ENCODE measurements at regions not wholly inside any gene's neighbourhood (a gene's known extent, or its start where the extent isn't known, plus 50 kb on each side); places are given as distances from the start of the nearest gene placed in this dataset.

DNA sequence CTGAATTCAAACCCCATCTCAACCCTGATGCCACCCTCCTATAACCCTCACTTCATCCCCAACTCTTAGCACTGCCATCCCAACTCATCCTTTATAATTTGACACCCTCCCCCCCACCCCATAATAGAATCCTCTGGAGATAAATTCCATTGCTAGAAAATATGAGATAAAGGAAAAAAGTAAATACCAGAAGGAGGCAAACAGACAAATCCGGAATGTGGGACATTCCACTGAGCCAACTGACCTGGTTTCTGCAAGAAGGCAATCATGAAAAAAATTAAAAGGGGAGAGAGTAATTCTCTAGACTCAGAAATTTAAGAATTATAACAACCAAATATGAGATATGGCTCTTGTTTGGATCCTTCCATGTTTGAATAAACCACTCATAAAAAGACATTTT, 132.4 kb downstream of the CYP26B1 start:
- H3K18ac ChIP-seq (ENCODE audit: extremely low read depth, low read length) = no peak overlapping the region
- H3K27ac ChIP-seq (ENCODE audit: low read depth, low read length) = no peak overlapping the region
- H2BK5ac ChIP-seq (ENCODE audit: low read depth, low read length) = no peak overlapping the region
- no peak overlapping the region for H4K5ac ChIP-seq (ENCODE audit: insufficient read length, low read depth, low read length)
- no peaks in the 10 kb centered on the region for H3K23me2 ChIP-seq (ENCODE audit: low read depth, low read length)
- no peaks in the 10 kb centered on the region for H3K27me3 ChIP-seq (replicated peaks in 1 of 4; ENCODE audit: control insufficient read depth in 3 of 4, extremely low read depth in 1 of 4, insufficient read depth in 3 of 4, low read length in 3 of 4)
- H3K79me1 ChIP-seq (ENCODE audit: low read depth, low read length) = no peaks in the 10 kb centered on the region
- no peak overlapping the region for H3K56ac ChIP-seq (replicated peaks; ENCODE audit: insufficient read length, low read depth, low read length)
- no peaks in the 10 kb centered on the region for H4K20me1 ChIP-seq (replicated peaks in 1 of 2; ENCODE audit: control insufficient read depth in 1 of 2, insufficient read depth in 2 of 2, low read length in 2 of 2)
- H3K4me1 ChIP-seq (replicated peaks in 1 of 4; ENCODE audit: control insufficient read depth in 3 of 4, insufficient read depth in 4 of 4, low read length in 3 of 4) = peaks cover 0 to 3% (median 0%) of the 10 kb centered on the region in 4 experiments; a peak in 1 of 7 replicates
- TF ChIP-seq RAD21 (IDR thresholded peaks at IDR 0.05 in 1 of 2, conservative IDR thresholded peaks at IDR 0.05 in 1 of 2; ENCODE audit: low read depth in 2 of 2, low read length in 2 of 2) (no peak), NANOG (IDR thresholded peaks at IDR 0.05; ENCODE audit: insufficient read depth, low read depth, low read length, poor library complexity, severe bottlenecking) (no peak), TAF1 (IDR thresholded peaks at IDR 0.05; ENCODE audit: low read depth, low read length) (no peak), PHF8 (conservative IDR thresholded peaks at IDR 0.05; ENCODE audit: low read depth, low read length) (no peak)
- FAIRE-seq (no peak), DNase-seq (ENCODE audit: low read depth in 1 of 2, low spot score in 2 of 2) (no peak)
- no peak overlapping the region for H2BK15ac ChIP-seq (ENCODE audit: low read length)
- no peak overlapping the region for H2BK20ac ChIP-seq (ENCODE audit: low read length)
- WGBS, 2 experiments (ENCODE audit: extremely low coverage in 1 of 2, insufficient coverage in 1 of 2, insufficient read length in 1 of 2, insufficient replicate concordance in 2 of 2, low coverage in 1 of 2, low lambda C conversion rate in 2 of 2, missing lambda C conversion rate in 1 of 2) = 87% methylated on average over 1 of the region's 1 CpG; no CpG with 5 or more reads in 1 of the 2 experiments
- H4K91ac ChIP-seq (replicated peaks; ENCODE audit: insufficient read length, low read length) = no peak overlapping the region
- no peak overlapping the region for H3K4me3 ChIP-seq (ENCODE audit: extremely low read depth in 1 of 4, insufficient read depth in 2 of 4, low read depth in 3 of 4, low read length in 4 of 4)
- POLR2A ChIA-PET (ENCODE audit: partially characterized antibody) = interaction anchor here (0.7 kb wide), 1 partner anchor 727 kb away, joined by 4 read pairs; no protein-coding TSS in a partner anchor
- CTCF ChIA-PET (ENCODE audit: partially characterized antibody) = interaction anchor here (0.6 to 1.0 kb wide), 2 partner anchors 40 to 465 kb away, joined by 4 to 5 read pairs; no protein-coding TSS in a partner anchor
- no peak overlapping the region for H4K8ac ChIP-seq (ENCODE audit: extremely low read depth, insufficient read depth, low read length)
- H2BK120ac ChIP-seq (replicated peaks; ENCODE audit: low read depth, low read length) = no peak overlapping the region
- no peak overlapping the region for H2AFZ ChIP-seq (ENCODE audit: low read length)
- no peak overlapping the region for H3K4ac ChIP-seq (replicated peaks; ENCODE audit: insufficient read length, low read depth, low read length)
- no peaks in the 10 kb centered on the region for H3K79me2 ChIP-seq (ENCODE audit: control insufficient read depth in 1 of 2, insufficient read depth in 2 of 2, low read length in 2 of 2)
- no peak overlapping the region for H2BK12ac ChIP-seq (ENCODE audit: low read depth, low read length)
- H3K14ac ChIP-seq (ENCODE audit: insufficient read length) = no peak overlapping the region
- H3K4me2 ChIP-seq (ENCODE audit: insufficient read depth in 1 of 2, low read depth in 2 of 2, low read length in 2 of 2) = no peak overlapping the region
- no peak overlapping the region for H3K23ac ChIP-seq (ENCODE audit: insufficient read length)
- H3K9me3 ChIP-seq (ENCODE audit: insufficient read depth in 2 of 2, low read depth in 1 of 2, low read length in 1 of 2) = no peaks in the 10 kb centered on the region
- no peak overlapping the region for H3K9ac ChIP-seq (replicated peaks in 1 of 4; ENCODE audit: extremely low read depth in 1 of 4, low read depth in 3 of 4, low read length in 3 of 4)
- H3K36me3 ChIP-seq (ENCODE audit: control insufficient read depth in 2 of 4, insufficient read depth in 4 of 4, low read length in 3 of 4) = no peaks in the 10 kb centered on the region
- H2AK5ac ChIP-seq (ENCODE audit: low read depth, low read length) = no peak overlapping the region
